Suppressor macrophage (primary cell): ENCODE measurements at regions not wholly inside any gene's neighbourhood (a gene's known extent, or its start where the extent isn't known, plus 50 kb on each side); places are given as distances from the start of the nearest gene placed in this dataset.
"Not testable (repeated sequence)": the region's sequence is repeated elsewhere in the genome, so short reads cannot be mapped to it uniquely, and the experiment has no call there.

Source experiments
- DNase-seq, 4 experiments: peaks; one replicate each; pipeline ENCODE4 v3.0.0-alpha.2; 2020 to 2022

DNA sequence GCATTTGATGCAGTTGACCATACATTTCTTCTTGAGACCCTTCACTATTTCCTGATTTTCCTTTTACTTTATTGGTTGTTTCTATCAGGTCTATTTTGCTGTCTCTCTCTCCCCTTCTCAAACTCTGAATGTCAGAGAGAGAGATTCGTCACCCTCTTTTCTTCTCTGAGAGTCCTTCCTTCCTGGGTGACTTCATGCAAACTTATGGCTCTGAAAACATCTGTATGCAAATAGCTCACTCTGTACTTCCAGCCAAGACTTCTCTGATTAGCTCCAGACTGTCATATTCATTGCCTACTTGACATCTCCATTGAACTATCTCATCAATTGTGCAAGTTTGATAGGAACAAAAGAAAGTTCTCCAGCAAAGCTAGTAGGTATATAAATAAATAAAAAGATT is 191.7 kb upstream of the KLF6 start:
- no peak for DNase-seq

DNA sequence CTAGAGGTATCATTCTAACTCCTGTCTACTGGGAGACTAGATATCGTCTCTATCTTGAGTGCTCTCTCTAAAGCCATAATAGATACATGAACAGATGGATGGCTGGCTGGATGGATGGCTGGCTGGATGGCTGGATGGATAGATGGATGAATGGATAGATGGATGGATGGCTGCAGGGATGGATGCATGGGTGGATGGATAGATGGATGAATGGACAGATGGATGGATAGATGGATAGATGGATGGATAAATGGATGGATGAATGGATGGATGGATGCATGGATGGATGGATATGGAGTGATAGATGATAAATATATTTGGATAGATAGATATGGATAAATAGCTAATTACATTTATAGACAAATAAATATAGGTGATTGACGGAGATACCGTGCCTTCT is 191.2 kb upstream of the KLF6 start:
- DNase-seq: no peak

DNA sequence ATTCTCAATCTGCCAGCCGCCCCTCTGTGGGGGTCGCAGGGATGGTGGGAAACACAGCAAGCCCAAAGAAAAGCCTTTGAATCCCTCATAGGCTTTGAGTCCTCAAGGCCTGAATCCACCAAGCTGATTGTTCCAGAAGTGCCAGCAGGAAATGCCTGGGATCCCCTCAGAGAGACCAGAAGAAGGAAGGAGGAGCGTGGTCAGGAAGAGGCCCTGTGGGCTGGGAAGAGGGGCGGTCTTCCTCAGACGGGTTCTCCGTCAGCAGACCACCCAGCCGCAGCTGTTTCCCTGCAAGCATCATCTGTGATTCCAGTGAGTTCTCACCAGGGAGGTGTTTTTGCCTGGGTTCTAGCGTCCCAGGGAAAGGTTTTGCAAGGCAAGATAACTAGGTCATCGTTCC is 190.0 kb upstream of the KLF6 start:
- no peak for DNase-seq

DNA sequence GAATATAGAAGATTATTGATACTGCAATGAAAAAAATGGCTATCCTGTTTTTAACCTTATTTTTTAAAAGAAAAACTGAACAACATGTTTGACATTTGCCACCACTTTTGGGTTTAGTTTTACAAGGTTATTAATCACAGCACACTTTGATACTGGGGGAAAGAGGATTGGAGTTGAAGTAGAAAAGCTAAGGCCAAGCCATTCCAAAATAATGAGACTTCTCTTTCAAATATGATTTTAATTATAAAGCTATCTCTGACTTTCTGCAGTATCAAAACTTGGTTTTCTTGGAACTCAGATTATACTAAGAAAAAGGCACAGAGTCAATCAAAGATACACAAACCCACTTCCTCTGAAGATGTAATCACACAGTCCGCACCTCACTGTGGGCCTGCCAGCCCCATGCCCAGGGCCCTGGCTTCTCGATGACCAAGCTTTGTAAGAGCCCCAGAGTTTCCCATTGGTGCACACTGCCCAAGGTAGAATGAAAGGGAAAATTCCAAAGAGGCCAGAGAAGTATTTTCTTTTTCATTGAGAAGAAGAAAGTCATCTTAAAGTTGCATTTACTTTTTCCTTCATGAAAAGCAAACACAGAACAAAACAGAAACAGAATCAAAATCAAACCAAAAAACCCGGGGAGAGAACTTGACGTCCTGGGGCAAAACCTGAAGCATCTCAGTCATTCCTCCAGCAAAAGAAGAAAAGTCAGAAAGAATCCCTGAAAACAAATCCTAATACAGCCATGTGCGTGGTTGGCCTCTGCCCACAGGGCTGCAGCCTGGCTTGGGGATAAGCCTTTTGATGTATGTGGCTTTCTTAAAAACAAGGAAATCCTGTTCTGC is 187.7 kb upstream of the KLF6 start:
- no peak for DNase-seq

DNA sequence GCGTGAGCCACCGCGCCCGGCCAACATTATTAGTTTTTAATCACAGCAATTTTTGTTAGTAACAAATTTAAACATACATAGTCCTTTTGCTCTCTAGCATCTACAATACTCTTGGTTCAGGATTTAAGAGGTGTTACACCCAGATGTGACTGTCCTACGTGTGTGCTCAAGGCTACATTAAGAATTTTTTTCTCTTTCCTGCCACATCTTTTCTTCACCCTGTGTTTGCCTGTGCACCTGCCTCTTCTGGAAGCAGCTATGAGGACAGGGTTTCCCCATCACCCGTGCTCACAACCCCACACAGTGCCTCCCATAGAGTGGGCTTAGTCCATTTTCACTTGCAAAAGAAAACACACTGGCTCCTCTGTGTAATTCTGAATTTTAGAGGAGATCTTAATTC is 186.7 kb upstream of the KLF6 start:
- DNase-seq: no peak

DNA sequence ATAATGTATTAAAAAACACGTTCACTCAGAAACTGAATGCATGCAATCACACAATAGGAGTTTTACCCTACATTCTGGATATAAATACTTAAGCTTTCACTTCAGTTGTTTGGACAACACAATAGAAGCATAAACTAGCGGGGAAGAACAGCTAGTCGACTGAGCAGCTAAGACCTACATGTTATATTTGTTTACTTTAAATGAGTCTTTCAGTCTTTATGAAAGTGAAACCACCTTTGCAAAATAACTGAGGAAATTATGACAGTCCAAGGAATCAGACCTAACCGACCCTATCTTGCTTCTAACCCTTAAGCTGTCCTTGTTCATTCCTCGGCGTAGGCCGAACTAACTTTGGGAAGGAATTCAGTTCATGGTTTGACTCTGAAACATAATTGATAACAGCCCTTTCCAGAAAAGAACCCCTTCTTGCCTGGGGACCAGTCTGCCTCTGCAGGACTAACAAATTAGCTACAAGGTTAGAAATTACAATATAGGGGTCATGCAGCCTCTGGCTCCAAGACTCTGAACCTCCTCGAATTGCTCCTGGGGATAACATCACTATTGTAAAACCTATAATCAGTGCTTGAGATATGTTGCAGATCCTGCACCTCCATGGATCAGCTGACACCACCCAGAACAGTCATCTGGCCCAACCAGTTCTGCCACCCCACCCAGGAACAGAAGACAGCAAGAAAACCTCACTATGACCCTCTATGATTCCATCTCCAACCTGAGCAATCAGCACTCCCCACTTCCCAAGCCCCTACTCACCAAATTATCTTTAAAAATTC is 185.1 kb upstream of the KLF6 start:
- no peak for DNase-seq

DNA sequence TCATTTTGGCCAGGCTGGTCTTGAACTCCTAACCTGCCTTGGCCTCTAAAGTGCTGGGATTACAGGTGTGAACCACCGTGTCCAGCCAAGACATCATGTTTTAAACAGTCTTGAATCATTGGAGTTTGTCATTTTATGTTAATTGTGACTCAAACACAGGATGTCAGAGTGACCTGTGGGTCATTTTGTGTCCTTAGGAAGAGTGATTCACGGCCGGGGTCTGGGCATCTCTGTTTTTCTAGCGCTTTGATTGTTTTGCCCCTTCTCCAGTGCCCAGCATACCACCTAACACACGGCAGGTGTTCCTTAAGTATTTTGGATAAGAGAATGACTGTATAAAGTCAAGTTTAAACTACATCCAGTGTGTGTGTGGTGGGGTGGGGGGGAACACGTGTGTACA is 183.7 kb upstream of the KLF6 start:
- no peak for DNase-seq

DNA sequence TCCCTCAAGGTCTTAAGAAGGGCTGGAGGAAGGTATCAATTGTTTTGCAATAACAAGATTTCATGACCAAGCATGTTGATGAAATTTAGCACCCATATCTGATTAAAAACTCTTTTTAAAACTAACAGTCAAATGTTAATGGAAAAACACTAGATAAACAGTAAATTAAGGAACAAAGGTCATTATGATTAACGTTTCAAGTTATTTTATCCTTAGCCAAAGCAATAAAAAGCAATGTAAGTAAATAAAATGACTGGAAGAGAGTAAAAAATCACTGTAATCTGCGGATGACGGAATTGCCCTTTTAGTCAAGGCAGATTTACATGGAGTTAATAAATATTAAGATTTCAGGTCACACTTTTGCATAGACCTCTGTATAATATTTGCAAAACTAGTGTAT is 179.5 kb upstream of the KLF6 start:
- no peak for DNase-seq

DNA sequence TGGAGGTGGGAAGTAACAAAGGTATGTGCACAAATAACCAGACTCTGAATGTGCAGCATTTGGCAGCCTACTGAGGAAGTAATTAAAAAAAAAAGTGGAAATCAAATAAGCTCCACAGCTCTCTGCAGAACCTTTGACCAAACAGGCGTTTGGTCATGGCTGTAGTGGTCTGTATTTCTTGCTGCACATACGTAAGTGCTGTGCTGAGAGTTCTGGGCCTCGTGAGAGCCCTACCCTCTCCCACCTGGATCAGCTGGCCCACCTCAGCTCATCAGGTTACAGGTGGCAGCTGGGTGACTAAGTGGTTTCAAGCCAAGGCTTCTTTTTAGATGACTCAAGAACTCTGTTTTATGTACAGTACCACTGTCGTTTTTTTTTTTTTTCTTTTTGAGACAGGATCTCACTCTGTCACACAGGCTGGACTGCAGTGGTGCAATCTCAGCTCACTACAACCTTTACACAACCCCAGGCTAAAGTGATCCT is 178.2 kb upstream of the KLF6 start:
- no peak for DNase-seq

DNA sequence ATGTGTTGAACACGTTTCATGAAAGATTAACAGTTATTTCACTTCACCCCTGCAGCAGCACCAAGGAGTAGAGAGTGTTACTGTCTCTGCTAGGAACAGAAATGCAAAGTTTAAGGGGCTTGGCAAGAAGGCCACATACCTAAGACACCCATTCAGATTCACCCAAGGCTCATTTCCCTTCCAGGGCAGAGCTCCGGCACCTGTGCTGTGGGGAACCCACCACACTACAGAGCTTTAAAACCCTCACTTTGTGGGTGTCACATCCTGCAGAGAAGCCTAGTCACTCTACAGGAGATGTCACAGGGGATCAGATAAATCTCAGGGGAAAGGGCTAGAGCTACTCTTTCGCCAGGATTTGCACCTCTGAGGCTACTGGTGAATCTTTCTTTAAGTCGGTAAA is 176.1 kb upstream of the KLF6 start:
- DNase-seq: no peak

DNA sequence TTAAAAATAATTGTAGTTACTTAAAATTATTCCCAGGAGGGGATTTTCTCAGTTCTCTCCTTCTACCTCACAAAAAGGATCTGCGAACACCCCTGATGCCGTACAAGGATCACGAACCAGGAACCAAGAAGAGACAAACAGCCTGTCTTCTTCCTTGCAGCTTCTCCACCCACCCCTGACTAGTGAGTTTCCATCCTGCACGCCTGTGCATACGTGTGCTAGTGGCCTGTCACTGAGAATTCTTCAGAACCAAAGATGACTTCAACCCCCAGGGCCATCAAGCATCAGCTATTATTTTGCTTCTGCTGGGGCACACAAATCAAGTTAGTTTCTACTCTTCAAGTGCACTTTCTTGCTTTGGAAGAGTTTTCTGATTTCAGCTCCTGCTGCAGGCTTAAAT is 175.5 kb upstream of the KLF6 start:
- no peak for DNase-seq

DNA sequence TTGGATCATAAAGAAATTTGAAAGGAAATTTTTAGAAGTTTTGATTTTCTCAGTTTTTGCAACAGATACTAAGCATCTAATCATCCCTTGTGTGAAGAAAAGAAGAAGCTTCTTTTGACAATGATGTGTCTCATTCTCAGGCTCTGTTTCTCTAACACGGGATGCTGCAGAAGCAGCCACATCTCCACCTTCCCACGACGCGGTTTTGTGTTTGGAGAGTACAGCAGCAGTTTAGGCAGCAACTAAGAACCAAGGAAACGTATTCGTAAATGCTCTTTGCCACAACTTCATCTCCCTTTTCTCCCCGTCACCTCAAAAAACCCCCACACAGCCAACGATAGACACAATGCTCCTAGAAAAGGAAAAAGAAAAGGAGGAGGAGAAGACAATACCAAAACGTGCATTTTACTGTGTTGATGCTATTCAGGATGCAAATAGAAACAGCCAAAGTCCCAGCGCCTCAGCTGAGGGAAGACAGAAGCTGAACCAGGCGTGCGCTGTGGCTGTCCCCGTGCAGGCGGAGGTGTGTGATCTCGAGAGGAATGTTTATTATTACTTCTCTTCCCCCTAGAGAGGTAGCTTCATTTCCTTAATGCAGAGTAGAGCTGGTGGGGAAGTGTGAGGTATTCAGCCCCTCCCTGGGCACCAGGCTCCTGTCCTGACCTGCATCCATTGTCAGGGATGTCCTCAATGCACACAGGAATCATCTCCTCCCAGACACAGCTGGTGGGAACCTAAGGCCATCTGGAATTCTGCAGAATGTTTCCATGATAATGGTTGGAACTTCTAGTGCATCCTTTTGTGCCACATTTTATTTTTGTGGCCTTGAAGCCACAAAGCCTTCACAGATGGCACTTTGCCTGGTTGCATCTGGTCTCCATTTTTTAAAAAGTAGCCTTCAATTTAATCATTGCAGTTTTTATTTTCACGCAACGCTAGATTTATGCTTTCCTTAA is 174.6 kb upstream of the KLF6 start:
- DNase-seq: no peak

DNA sequence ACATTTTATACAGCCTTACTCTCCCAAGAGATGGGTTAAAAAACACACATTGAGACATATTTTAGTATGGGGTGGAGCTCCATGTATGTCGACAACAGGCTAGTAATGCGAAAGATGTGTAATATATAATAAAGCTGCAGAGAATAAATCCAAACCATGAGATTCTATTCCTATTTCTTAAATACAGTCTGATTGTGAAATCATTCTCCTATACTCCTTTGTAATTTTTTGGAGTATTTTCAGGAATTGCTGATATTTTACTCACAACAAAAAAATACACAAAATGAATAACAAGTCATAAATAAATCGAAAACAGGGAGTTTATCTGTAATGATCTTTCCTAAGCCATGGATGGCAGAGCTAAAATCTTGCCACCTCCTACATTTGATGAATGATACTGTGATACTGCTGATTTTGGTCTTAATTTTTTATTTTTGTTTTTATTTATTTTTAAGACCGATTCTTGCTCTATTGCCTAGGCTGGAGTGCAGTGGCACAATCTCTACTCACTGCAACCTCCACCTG is 173.5 kb upstream of the KLF6 start:
- no peak for DNase-seq

DNA sequence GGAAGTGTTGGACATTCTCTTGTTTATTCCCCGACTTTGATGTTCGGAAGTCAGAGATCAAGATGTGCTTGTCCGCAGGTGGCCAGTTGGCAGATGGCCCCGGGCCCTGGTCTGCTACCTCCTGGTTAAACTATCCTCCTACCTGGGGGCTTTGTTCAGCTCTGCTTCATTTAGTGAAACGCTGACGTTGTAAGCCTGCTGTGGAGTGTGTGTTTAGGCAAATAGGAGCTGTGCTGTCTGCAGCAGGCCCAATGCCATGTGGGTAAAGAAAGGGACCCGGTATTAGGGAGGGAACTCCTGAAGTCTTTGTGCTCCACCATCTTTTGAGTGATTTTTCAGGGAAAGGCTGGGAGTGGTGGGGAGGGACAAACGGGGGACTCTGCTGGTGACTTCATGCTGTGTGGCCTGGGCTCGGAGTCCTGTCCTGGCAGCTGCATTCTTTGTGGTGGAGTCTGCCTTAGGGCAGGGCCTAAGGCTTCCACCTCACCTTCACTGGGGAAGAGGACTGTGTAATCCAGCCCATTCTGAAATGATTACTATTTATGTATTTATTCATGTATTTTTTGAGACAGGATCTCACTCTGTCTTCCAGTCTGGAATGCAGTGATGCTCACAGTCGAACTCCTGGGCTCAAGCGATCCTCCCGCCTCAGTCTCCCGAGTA is 171.1 kb upstream of the KLF6 start:
- DNase-seq: no peak

DNA sequence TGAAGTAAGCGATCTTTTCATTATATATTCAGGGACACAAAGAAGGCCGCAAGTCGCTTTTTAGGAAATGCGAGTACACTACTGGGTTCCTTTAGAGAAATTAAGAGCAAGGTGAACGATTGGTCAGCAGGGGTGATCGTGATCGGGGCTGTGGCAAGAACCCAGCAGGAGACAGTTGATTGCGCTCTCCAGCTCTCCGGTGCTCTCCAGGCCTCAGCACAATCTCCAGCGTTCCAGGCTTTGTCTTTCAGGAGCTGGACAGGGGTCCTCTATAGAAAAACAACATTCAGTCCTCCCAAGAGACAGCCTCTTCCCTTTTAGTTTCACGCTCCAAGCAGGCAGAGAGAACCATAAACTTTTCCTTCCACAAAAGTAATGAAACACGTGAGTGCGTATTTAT is 170.5 kb upstream of the KLF6 start:
- DNase-seq: no peak

DNA sequence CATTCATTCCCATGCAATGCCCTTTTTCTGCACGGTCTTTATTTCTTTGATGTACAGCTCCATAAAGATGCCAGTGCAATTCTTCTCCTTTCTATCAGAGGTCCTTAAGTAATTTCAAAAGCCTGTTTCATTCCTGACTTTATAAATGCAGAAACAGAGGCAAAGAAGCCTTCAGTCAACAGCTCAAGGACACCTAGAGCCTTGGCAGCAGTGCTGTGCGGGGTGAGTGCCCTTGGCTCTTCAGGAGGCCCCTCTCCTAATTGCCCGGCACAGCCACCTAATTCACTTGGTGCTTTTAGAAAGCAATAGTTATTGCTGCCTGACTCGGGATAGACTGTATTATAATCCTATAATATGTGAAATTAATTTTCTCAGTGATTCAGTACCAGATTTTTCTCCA is 169.6 kb upstream of the KLF6 start:
- DNase-seq: no peak

DNA sequence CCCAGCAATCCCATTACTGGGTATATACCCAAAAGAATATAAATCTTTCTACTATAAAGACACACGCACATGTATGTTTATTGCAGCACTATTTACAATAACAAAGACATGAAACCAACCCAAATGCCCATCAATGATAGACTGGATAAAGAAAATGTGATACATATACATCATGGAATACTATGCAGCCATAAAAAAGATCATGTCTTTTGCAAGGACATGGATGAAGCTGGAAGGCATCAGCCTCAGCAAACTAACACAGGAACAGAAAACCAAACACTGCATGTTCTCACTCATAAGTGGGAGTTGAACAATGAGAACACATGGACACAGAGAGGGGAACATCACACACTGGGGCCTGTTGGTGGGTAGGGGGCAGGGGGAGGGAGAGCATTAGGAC is 169.0 kb upstream of the KLF6 start:
- not testable (repeated sequence) for DNase-seq

DNA sequence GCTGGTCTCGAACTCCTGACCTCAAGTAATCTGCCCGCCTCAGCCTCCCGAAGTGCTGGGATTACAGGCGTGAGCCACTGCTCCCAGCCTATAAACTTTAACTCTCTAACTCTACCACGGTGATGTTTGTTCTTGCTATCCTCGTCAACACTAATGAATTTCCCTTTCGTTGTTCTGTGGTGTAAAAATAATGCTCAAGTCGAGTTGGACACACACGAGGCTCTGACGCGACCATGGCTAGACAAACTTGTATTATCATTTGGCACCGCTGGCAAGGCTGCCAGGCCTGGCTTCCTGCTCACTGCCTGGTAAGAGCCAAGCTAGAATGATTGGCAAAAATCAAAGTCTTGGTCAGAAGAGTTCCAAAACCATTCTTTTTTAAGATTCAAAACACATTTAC is 167.0 kb upstream of the KLF6 start:
- no peak for DNase-seq

DNA sequence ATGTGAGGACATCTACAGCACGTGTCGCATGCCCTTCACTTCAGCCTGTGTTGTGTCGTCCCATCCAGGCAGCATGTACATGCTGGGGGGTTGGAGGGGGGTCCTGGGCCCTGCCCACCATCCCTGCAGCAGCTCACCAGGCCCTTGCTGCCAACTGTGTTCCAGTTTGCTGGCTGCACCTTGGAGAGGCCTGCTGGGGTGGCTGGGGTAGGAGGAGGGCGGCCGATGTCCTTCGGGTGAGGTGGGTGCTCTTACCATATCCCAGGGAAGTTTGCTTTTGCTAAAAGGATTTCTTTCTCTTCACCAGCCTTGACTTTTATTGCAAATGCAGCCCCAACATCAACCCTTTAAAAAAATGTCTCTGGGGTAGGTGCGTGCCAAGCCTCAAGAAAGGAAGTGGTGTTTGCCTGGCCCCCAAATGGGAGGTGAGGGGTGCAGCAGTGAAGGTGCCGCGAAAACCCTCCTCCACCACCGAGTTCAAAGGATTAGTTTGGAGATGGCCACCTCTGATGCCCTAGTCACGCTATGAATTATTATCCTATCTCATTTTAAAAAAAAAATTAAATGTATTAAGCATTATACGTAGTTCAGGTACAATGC is 165.8 kb upstream of the KLF6 start:
- no peak for DNase-seq

DNA sequence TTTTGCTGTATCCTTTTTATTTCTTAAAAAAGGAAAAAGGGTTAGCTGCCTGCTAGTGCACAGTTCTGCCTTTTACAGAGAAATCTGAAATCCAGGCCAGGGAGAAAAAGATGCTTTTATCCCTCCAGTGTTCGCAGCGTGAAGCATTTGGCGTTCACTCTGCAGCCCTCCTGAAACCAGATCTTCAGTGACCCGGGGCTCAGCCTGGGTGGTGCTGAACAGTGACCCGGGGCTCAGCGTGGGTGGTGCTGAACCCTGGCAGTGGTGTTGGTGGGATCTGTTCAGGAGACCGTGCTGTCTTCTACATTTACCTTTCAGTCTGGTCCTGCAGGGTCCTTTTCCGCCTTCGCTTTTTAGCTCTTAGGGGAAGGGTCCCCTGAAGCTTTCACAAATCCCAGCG is 164.7 kb upstream of the KLF6 start:
- no peak for DNase-seq

DNA sequence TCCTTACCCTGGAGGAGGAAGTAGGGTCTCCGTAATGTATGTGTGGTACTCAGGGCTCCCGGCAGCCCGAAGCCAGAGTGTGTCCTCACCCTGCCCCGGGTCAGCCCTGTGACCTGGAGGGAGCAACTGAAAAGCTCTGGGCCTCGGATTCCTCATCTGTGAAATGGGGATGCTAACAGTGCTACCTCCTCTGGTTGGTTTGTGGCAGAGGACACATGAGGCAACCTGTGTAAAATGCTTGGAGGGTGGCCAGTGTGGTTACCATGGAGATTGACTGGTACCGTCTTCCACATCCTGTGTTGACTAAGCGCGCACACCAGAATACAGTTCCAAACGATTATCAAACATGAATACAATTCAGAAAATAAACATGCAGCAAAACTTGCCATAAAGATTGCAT is 163.8 kb upstream of the KLF6 start:
- peak in 3 of 4 experiments; percentile 9 to 27 (median 14) for DNase-seq
